CD8-positive, alpha-beta memory T cell (primary cell): ENCODE measurements at regions not wholly inside any gene's neighbourhood (a gene's known extent, or its start where the extent isn't known, plus 50 kb on each side); places are given as distances from the start of the nearest gene placed in this dataset.

Source experiments
- CTCF ChIA-PET: fragments of 350-600 bp; sonication (Branson Sonifier 250); formaldehyde crosslinking; loops from one replicate; lab custom pipeline; 2021; ENCODE audit warnings: antibody characterized with exemption; lab: Charles Lee
- POLR2A ChIA-PET: fragments of 350-600 bp; sonication (Branson Sonifier 250); formaldehyde crosslinking; loops from one replicate; lab custom pipeline; 2021; ENCODE audit warnings: antibody characterized with exemption; lab: Charles Lee
- DNase-seq, 5 donors: peaks; one replicate each; pipeline versions ENCODE4 v3.0.0 to v3.0.0-alpha.2; 2020 to 2022; ENCODE audit warnings: mixed read lengths in 1 of 5
- H3K27ac ChIP-seq: one replicate; pipeline ENCODE4 v1.7.0; 2013; ENCODE audit warnings: low read depth, mild to moderate bottlenecking, low read length, moderate library complexity
- H3K27me3 ChIP-seq: 2 replicates; pipeline ENCODE4 v1.7.0; 2013; ENCODE audit warnings: low read length, mild to moderate bottlenecking; ENCODE audit not compliant: insufficient read depth, poor library complexity, severe bottlenecking
- H3K36me3 ChIP-seq: 2 replicates; pipeline ENCODE4 v1.7.0; 2013; ENCODE audit warnings: mild to moderate bottlenecking, low read length, moderate library complexity; ENCODE audit not compliant: insufficient read depth
- H3K4me1 ChIP-seq: 2 replicates; pipeline ENCODE4 v1.7.0; 2013; ENCODE audit warnings: mild to moderate bottlenecking, low read length, moderate library complexity; ENCODE audit not compliant: insufficient read depth
- H3K4me3 ChIP-seq: 2 replicates; pipeline ENCODE4 v1.7.0; 2013; ENCODE audit warnings: mild to moderate bottlenecking, low read length
- H3K9me3 ChIP-seq: 2 replicates; pipeline ENCODE4 v1.7.0; 2013; ENCODE audit warnings: mild to moderate bottlenecking, low read length
- H3K27ac Mint-ChIP-seq, 8 donors: one replicate each; pipeline ENCODE4 v1.8.0; 2020 to 2021; ENCODE audit warnings: mixed read lengths in 8 of 8, mild to moderate bottlenecking in 6 of 8, inconsistent platforms in 3 of 8, moderate library complexity in 3 of 8
- H3K27me3 Mint-ChIP-seq, 2 donors: one replicate each; pipeline ENCODE4 v1.8.0; 2020 to 2021; ENCODE audit warnings: mixed read lengths in 2 of 2, mild to moderate bottlenecking in 1 of 2, moderate library complexity in 1 of 2
- H3K36me3 Mint-ChIP-seq, 3 donors: one replicate each; pipeline ENCODE4 v1.8.0; 2020 to 2021; ENCODE audit warnings: mixed read lengths in 3 of 3, inconsistent platforms in 1 of 3, mild to moderate bottlenecking in 1 of 3
- H3K4me1 Mint-ChIP-seq, 3 donors: one replicate each; pipeline ENCODE4 v1.8.0; 2020 to 2021; ENCODE audit warnings: mixed read lengths in 3 of 3, inconsistent platforms in 1 of 3, mild to moderate bottlenecking in 1 of 3
- H3K4me3 Mint-ChIP-seq, 7 donors: one replicate each; pipeline ENCODE4 v1.8.0; 2020 to 2021; ENCODE audit warnings: mixed read lengths in 7 of 7, mild to moderate bottlenecking in 6 of 7, moderate library complexity in 4 of 7, inconsistent platforms in 2 of 7
- H3K9me3 Mint-ChIP-seq, 5 donors: one replicate each; pipeline ENCODE4 v1.8.0; 2020 to 2022; ENCODE audit warnings: mixed read lengths in 5 of 5, mild to moderate bottlenecking in 3 of 5, moderate library complexity in 2 of 5, inconsistent platforms in 1 of 5

DNA sequence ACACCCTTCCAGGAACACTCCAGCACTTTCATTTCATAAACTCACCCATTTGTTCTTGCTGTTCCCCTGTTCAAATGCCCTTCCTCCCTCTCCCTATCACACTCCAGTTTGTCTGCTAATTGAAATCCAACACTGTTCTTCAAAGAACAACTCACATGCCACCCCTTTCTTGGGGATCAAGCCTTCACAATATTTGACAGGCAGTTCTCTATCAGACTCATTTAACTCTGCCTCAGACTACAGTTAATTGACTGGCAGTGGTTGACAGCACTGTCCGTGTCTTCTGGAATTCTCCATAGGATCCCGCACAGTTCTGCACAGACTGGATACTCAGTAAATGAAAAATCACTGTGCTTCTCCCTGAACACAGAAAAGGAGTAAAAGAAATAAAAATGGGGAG, 87.8 kb downstream of the PMP22 start:
- H3K9me3 ChIP-seq = no peaks in the 10 kb centered on the region
- H3K27ac ChIP-seq = no peak overlapping the region
- POLR2A ChIA-PET = no interaction called here
- no peaks in the 10 kb centered on the region for H3K27me3 ChIP-seq
- H3K9me3 Mint-ChIP-seq = peaks cover 0 to 2% (median 0%) of the 10 kb centered on the region in 5 donors
- H3K27ac Mint-ChIP-seq = no peak overlapping the region
- H3K36me3 ChIP-seq = no peaks in the 10 kb centered on the region
- no peak overlapping the region for H3K4me3 ChIP-seq
- CTCF ChIA-PET = no interaction called here
- H3K4me1 ChIP-seq = no peaks in the 10 kb centered on the region
- H3K4me3 Mint-ChIP-seq = no peak overlapping the region
- peaks cover 9 to 25% of the 10 kb centered on the region in 2 donors for H3K27me3 Mint-ChIP-seq
- no peaks in the 10 kb centered on the region for H3K4me1 Mint-ChIP-seq
- no peak for DNase-seq
- H3K36me3 Mint-ChIP-seq = no peaks in the 10 kb centered on the region

- H3K27me3 Mint-ChIP-seq = peaks cover 9 to 32% of the 10 kb centered on the region in 2 donors
- no peak overlapping the region for H3K27ac Mint-ChIP-seq
- Histone ChIP-seq H3K9me3 (no peaks in the 10 kb centered on the region), H3K27ac (no peak overlapping the region), H3K27me3 (no peaks in the 10 kb centered on the region), H3K4me1 (no peaks in the 10 kb centered on the region), H3K4me3 (no peak overlapping the region), H3K36me3 (no peaks in the 10 kb centered on the region)
- H3K4me3 Mint-ChIP-seq = no peak overlapping the region
- no peaks in the 10 kb centered on the region for H3K36me3 Mint-ChIP-seq
- DNase-seq = no peak
- no peaks in the 10 kb centered on the region for H3K4me1 Mint-ChIP-seq
- peaks cover 0 to 2% (median 0%) of the 10 kb centered on the region in 5 donors for H3K9me3 Mint-ChIP-seq
- ChIA-PET POLR2A (no interaction called here), CTCF (no interaction called here)
Measured at GRCh38 chr17:15175356-15175755, 89.8 kb downstream of the PMP22 start.

DNA sequence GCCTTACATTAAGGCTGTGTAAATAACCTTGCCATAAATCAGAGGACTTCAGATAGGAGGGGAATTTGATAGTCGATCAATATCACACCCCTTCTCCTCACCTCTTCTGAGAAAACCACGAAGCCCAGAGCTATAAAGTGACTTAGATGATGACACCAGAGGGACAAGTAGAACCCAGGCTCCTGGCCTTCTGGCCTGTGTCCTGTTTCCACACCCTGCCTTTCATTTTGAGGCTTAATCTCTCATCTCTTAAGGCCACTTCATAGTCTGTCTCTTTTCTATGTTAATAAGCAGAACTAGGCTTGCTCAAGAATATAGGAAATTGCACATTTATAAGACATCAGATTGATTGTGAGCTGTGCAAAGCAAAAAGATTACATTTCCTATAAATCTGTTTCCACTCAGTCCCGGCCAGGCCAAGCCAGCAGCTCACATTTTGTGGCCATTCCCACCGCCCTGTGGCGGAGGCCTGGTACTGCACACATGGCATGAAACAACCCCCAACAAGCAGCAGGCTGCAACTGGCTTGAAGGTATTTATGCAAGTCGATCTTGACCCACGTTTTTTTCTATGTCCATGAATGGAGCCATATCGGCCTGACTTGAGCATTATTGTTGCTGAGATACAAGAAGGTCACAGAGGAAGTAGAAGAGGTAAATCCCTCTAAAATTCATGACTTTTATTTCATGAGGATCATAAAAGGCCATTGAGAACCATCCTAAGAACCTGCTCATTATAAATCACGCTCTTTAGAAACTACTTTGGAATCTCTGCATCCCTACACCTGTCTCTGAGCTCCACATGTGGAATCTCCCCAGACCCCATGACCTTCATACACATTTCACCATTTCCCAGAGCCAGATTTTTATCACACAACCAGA, 93.7 kb downstream of the PMP22 start:
- DNase-seq = no peak
- Mint-ChIP-seq H3K4me1 (no peaks in the 10 kb centered on the region), H3K36me3 (no peaks in the 10 kb centered on the region), H3K27ac (no peak overlapping the region), H3K27me3 (peaks cover 9 to 28% of the 10 kb centered on the region in 2 donors), H3K9me3 (no peaks in the 10 kb centered on the region), H3K4me3 (no peak overlapping the region)
- POLR2A ChIA-PET = no interaction called here
- CTCF ChIA-PET = no interaction called here
- Histone ChIP-seq H3K36me3 (no peaks in the 10 kb centered on the region), H3K4me1 (no peaks in the 10 kb centered on the region), H3K27ac (no peak overlapping the region), H3K4me3 (no peak overlapping the region), H3K27me3 (no peaks in the 10 kb centered on the region), H3K9me3 (no peaks in the 10 kb centered on the region)

- no peak for DNase-seq
- ChIA-PET POLR2A (no interaction called here), CTCF (no interaction called here)
- no peaks in the 10 kb centered on the region for H3K9me3 Mint-ChIP-seq
- Histone ChIP-seq H3K4me3 (no peak overlapping the region), H3K36me3 (no peaks in the 10 kb centered on the region), H3K4me1 (no peaks in the 10 kb centered on the region), H3K27me3 (no peaks in the 10 kb centered on the region), H3K9me3 (no peaks in the 10 kb centered on the region), H3K27ac (no peak overlapping the region)
- no peak overlapping the region for H3K27ac Mint-ChIP-seq
- peaks cover 9 to 24% of the 10 kb centered on the region in 2 donors for H3K27me3 Mint-ChIP-seq
- H3K4me3 Mint-ChIP-seq = no peak overlapping the region
- no peaks in the 10 kb centered on the region for H3K36me3 Mint-ChIP-seq
- no peaks in the 10 kb centered on the region for H3K4me1 Mint-ChIP-seq
Measured at GRCh38 chr17:15169676-15170075, 95.5 kb downstream of the PMP22 start.

- no peaks in the 10 kb centered on the region for H3K27me3 ChIP-seq
- H3K4me3 Mint-ChIP-seq = no peak overlapping the region
- no peaks in the 10 kb centered on the region for H3K9me3 Mint-ChIP-seq
- DNase-seq = no peak
- H3K36me3 Mint-ChIP-seq = no peaks in the 10 kb centered on the region
- ChIA-PET CTCF (no interaction called here), POLR2A (no interaction called here)
- H3K9me3 ChIP-seq = no peaks in the 10 kb centered on the region
- no peaks in the 10 kb centered on the region for H3K36me3 ChIP-seq
- H3K27me3 Mint-ChIP-seq = peaks cover 5 to 17% of the 10 kb centered on the region in 2 donors
- H3K4me1 ChIP-seq = no peaks in the 10 kb centered on the region
- H3K27ac Mint-ChIP-seq = no peak overlapping the region
- no peak overlapping the region for H3K4me3 ChIP-seq
- H3K27ac ChIP-seq = no peak overlapping the region
- H3K4me1 Mint-ChIP-seq = no peaks in the 10 kb centered on the region
Measured at GRCh38 chr17:15168379-15168778, 96.7 kb downstream of the PMP22 start.

GRCh38 chr17:15161395-15161794, 103.7 kb downstream of the PMP22 start:
- H3K4me1 ChIP-seq = no peaks in the 10 kb centered on the region
- H3K27ac Mint-ChIP-seq = no peak overlapping the region
- H3K36me3 ChIP-seq = no peaks in the 10 kb centered on the region
- no peak overlapping the region for H3K4me3 Mint-ChIP-seq
- no peak overlapping the region for H3K27ac ChIP-seq
- ChIA-PET CTCF (no interaction called here), POLR2A (no interaction called here)
- H3K4me3 ChIP-seq = no peak overlapping the region
- no peaks in the 10 kb centered on the region for H3K4me1 Mint-ChIP-seq
- H3K9me3 Mint-ChIP-seq = no peaks in the 10 kb centered on the region
- no peak for DNase-seq
- peaks cover 6% of the 10 kb centered on the region for H3K27me3 ChIP-seq
- H3K27me3 Mint-ChIP-seq = peaks cover 10 to 31% of the 10 kb centered on the region in 2 donors
- no peaks in the 10 kb centered on the region for H3K9me3 ChIP-seq
- peaks cover 0 to 1% (median 0%) of the 10 kb centered on the region in 3 donors for H3K36me3 Mint-ChIP-seq

- Histone ChIP-seq H3K36me3 (no peaks in the 10 kb centered on the region), H3K27ac (no peak overlapping the region), H3K9me3 (no peaks in the 10 kb centered on the region), H3K4me1 (no peaks in the 10 kb centered on the region), H3K4me3 (no peak overlapping the region), H3K27me3 (peaks cover 6% of the 10 kb centered on the region)
- ChIA-PET CTCF (no interaction called here), POLR2A (no interaction called here)
- peaks cover 17 to 51% of the 10 kb centered on the region in 2 donors for H3K27me3 Mint-ChIP-seq
- no peak overlapping the region for H3K27ac Mint-ChIP-seq
- H3K4me3 Mint-ChIP-seq = no peak overlapping the region
- DNase-seq = no peak
- H3K9me3 Mint-ChIP-seq = no peaks in the 10 kb centered on the region
- peaks cover 0 to 1% (median 0%) of the 10 kb centered on the region in 3 donors for H3K36me3 Mint-ChIP-seq
- H3K4me1 Mint-ChIP-seq = no peaks in the 10 kb centered on the region
Measured at GRCh38 chr17:15157051-15157450, 108.1 kb downstream of the PMP22 start.

DNA sequence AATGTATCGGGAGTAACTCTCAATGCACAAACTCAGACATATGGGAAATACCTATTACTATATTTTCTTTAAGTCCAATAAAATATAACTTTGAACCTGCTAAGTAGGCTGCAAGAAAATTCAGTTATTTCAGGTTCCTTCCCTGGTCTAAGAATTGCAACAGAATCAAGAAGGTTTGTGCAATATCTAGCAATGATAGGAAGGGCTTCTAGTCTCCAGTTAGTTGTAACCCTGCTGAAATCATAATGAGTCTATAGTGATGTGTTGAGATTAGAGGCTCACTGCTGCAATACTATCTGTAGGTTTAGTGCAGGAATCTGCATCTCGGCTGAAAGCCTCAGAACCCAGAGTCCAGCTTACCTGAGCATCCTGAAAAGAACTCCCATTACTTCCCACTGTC, 110.5 kb downstream of the PMP22 start:
- peaks cover 0 to 1% (median 0%) of the 10 kb centered on the region in 3 donors for H3K36me3 Mint-ChIP-seq
- H3K4me1 ChIP-seq = no peaks in the 10 kb centered on the region

More for the DNA sequence above, 110.5 kb downstream of the PMP22 start:
- Mint-ChIP-seq H3K27me3 (peaks cover 19 to 51% of the 10 kb centered on the region in 2 donors), H3K4me1 (no peaks in the 10 kb centered on the region), H3K4me3 (no peak overlapping the region), H3K9me3 (peaks cover 0 to 2% (median 0%) of the 10 kb centered on the region in 5 donors), H3K27ac (no peak overlapping the region)
- Histone ChIP-seq H3K27me3 (peaks cover 6% of the 10 kb centered on the region), H3K4me3 (no peak overlapping the region), H3K36me3 (no peaks in the 10 kb centered on the region), H3K9me3 (no peaks in the 10 kb centered on the region), H3K27ac (no peak overlapping the region)
- ChIA-PET CTCF (no interaction called here), POLR2A (no interaction called here)
- DNase-seq = no peak
